DND-41 (cell line): ENCODE measurements at regions not wholly inside any gene's neighbourhood (a gene's known extent, or its start where the extent isn't known, plus 50 kb on each side); places are given as distances from the start of the nearest gene placed in this dataset.

Experiments used
- ATAC-seq: fragments of 200-7000 bp; cut with Tn5 transposase; 3 replicates; pipeline ENCODE4 v1.9.1; 2021; ENCODE audit warnings: low read depth; ENCODE audit not compliant: insufficient read depth
- DNase-seq: peaks from one replicate; pipeline ENCODE4 v3.0.0-alpha.2; 2020
- H2AFZ ChIP-seq: 2 replicates; pipeline ENCODE4 v1.6.0; 2012; ENCODE audit warnings: low read depth, low read length
- H3K27ac ChIP-seq: 2 replicates; pipeline ENCODE4 v1.5.1; 2012; ENCODE audit warnings: low read length, inconsistent platforms
- H3K27me3 ChIP-seq: fragments of 200-600 bp; sonication (generic); 2 replicates; pipeline ENCODE4 v1.6.0; 2012; ENCODE audit warnings: low read length, mild to moderate bottlenecking, inconsistent platforms; ENCODE audit not compliant: insufficient read depth, poor library complexity
- H3K36me3 ChIP-seq: 2 replicates; pipeline ENCODE4 v1.5.1; 2012; ENCODE audit warnings: low read length, inconsistent platforms; ENCODE audit not compliant: insufficient read depth
- H3K4me1 ChIP-seq: 2 replicates; pipeline ENCODE4 v1.5.1; 2012; ENCODE audit warnings: mild to moderate bottlenecking, low read length; ENCODE audit not compliant: insufficient read depth
- H3K4me2 ChIP-seq: 2 replicates; pipeline ENCODE4 v1.6.0; 2012; ENCODE audit warnings: mild to moderate bottlenecking, moderate library complexity, low read length, inconsistent platforms; ENCODE audit not compliant: insufficient read depth
- H3K4me3 ChIP-seq, 2 experiments: fragments of 200-600 bp in 1 of 2; shearing (Covaris generic) in 1 of 2; 2 replicates each; pipeline ENCODE4 v1.5.1; 2012 to 2016; ENCODE audit warnings: inconsistent platforms in 2 of 2, low read length in 2 of 2, mild to moderate bottlenecking in 2 of 2, low read depth in 1 of 2, moderate library complexity in 1 of 2
- H3K79me2 ChIP-seq: 2 replicates; pipeline ENCODE4 v1.6.0; 2012; ENCODE audit warnings: low read length, inconsistent platforms; ENCODE audit not compliant: insufficient read depth
- H3K9ac ChIP-seq: 2 replicates; pipeline ENCODE4 v1.6.0; 2012; ENCODE audit warnings: low read depth, mild to moderate bottlenecking, inconsistent platforms, low read length, moderate library complexity
- H3K9me3 ChIP-seq: 2 replicates; pipeline ENCODE4 v1.5.1; 2012; ENCODE audit warnings: low read length, moderate library complexity, mild to moderate bottlenecking, inconsistent platforms; ENCODE audit not compliant: insufficient read depth, severe bottlenecking
- H4K20me1 ChIP-seq: 2 replicates; pipeline ENCODE4 v1.6.0; 2012; ENCODE audit warnings: low read length; ENCODE audit not compliant: insufficient read depth
- CTCF ChIP-seq: IDR thresholded peaks from 2 replicates; pipeline ENCODE4 v1.5.1; 2012; ENCODE audit warnings: borderline replicate concordance, low read length, moderate library complexity, mild to moderate bottlenecking; ENCODE audit not compliant: poor library complexity, severe bottlenecking; ENCODE audit errors: extremely low read depth
- EZH2 ChIP-seq: IDR thresholded peaks from 3 replicates; pipeline ENCODE4 v1.6.1; 2012; ENCODE audit warnings: borderline replicate concordance, low read depth, mild to moderate bottlenecking, moderate library complexity, low read length, inconsistent platforms; ENCODE audit not compliant: severe bottlenecking

- Histone ChIP-seq H3K27me3 (no peaks in the 10 kb centered on the region), H3K36me3 (no peaks in the 10 kb centered on the region), H3K4me2 (no peak overlapping the region), H3K4me3 (no peak overlapping the region), H4K20me1 (no peaks in the 10 kb centered on the region), H3K79me2 (no peaks in the 10 kb centered on the region), H3K4me1 (no peaks in the 10 kb centered on the region), H2AFZ (no peak overlapping the region), H3K9me3 (no peaks in the 10 kb centered on the region), H3K9ac (no peak overlapping the region), H3K27ac (no peak overlapping the region)
- ATAC-seq (no peak), DNase-seq (no peak)
- TF ChIP-seq EZH2 = no peak
- TF ChIP-seq CTCF = no peak
Measured at GRCh38 chr12:80045594-80045993, 53.7 kb upstream of the OTOGL start.

GRCh38 chr12:80044694-80045046 is 54.7 kb upstream of the OTOGL start:
- TF ChIP-seq CTCF (no peak), EZH2 (no peak)
- Histone ChIP-seq H3K27me3 (no peaks in the 10 kb centered on the region), H3K36me3 (no peaks in the 10 kb centered on the region), H4K20me1 (no peaks in the 10 kb centered on the region), H3K4me2 (no peak overlapping the region), H3K79me2 (no peaks in the 10 kb centered on the region), H3K9me3 (no peaks in the 10 kb centered on the region), H3K27ac (no peak overlapping the region), H3K9ac (no peak overlapping the region), H3K4me1 (no peaks in the 10 kb centered on the region), H3K4me3 (no peak overlapping the region), H2AFZ (no peak overlapping the region)
- ATAC-seq = no peak
- DNase-seq = no peak

- Histone ChIP-seq H3K79me2 (no peaks in the 10 kb centered on the region), H3K4me2 (no peak overlapping the region), H3K36me3 (no peaks in the 10 kb centered on the region), H3K4me1 (no peaks in the 10 kb centered on the region), H4K20me1 (no peaks in the 10 kb centered on the region), H3K9ac (no peak overlapping the region), H3K27ac (no peak overlapping the region), H3K27me3 (no peaks in the 10 kb centered on the region), H3K4me3 (no peak overlapping the region), H3K9me3 (no peaks in the 10 kb centered on the region), H2AFZ (no peak overlapping the region)
- DNase-seq (no peak), ATAC-seq (no peak)
- TF ChIP-seq CTCF (no peak), EZH2 (no peak)
Measured at GRCh38 chr12:80041692-80042091, 57.6 kb upstream of the OTOGL start.

GRCh38 chr12:80041071-80041470 is 58.3 kb upstream of the OTOGL start:
- Histone ChIP-seq H3K36me3 (no peaks in the 10 kb centered on the region), H4K20me1 (no peaks in the 10 kb centered on the region), H3K27ac (no peak overlapping the region), H3K9ac (no peak overlapping the region), H2AFZ (no peak overlapping the region), H3K4me1 (no peaks in the 10 kb centered on the region), H3K4me2 (no peak overlapping the region), H3K79me2 (no peaks in the 10 kb centered on the region), H3K4me3 (no peak overlapping the region), H3K27me3 (no peaks in the 10 kb centered on the region), H3K9me3 (no peaks in the 10 kb centered on the region)
- ATAC-seq = no peak
- no peak for DNase-seq
- no peak for TF ChIP-seq CTCF
- TF ChIP-seq EZH2 = no peak
